A172 (cell line): ENCODE measurements at regions not wholly inside any gene's neighbourhood (a gene's known extent, or its start where the extent isn't known, plus 50 kb on each side); places are given as distances from the start of the nearest gene placed in this dataset.
"Not testable (repeated sequence)": the region's sequence is repeated elsewhere in the genome, so short reads cannot be mapped to it uniquely, and the experiment has no call there.

Source experiments
- DNase-seq: peaks from one replicate; pipeline ENCODE4 v3.0.0-alpha.2; 2015; ENCODE audit warnings: low spot score

DNA sequence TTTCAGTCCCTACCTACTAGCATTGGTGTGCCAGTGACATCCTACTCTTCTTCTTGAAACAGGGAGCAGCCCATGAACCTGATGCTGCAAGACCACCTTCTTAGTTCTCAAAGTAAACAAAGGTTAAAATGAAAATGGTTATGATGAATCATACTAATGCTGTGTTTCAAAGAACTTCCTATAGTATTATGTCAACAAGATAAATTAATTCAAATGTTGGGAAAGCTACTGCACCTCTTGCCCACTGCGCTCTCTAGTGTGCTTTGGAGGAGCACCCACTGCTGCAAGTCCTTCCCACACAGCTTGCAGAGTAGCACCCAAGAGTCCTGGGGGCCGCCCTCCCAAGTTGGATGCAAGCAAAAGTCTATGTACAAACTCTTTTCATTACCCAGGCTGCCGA, 81.1 kb downstream of the CD200R1L start:
- no peak for DNase-seq

DNA sequence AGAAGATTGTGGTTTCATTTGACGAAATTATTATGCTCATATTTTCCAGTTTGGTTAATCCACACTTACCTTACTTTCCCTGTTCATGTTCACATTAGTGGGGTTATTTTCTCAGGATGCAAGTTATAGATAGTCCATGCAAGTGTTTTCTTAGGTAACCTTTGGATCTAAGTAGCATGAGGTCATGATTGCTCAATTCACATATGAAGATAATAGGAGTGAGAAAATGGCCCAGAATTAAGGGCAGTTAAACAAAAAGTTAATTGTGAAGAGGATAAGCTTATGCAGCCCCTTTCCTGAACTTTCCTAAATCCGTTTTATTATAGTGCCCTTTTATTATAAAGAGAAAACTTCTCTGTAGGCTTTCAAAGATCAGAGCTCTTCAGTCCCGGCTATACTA, 83.4 kb downstream of the CD200R1L start:
- DNase-seq, result no peak

GRCh38 chr3:112761062-112761638, 85.5 kb downstream of the CD200R1L start:
- DNase-seq, result no peak

DNA sequence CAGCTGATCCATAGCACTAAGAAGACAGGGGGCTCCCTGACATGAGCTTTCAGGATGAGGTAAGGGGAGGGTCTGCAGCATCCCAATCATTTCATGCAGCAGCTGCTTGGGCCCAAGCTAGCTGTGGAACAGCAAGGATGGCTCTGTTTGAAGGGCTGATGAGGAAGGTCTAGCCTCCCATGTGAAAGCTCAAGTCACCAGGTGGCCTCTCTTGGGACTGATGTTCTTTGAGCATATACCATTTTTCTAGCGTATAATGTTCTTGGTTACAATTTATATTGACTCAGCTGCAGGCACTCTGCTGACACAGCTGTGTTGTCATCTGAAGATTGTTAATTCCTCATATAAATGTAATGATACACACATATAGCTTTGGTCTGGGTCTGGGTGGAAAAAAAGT, 87.0 kb downstream of the CD200R1L start:
- no peak for DNase-seq

GRCh38 chr3:112759210-112759609, 87.5 kb downstream of the CD200R1L start:
- no peak for DNase-seq

GRCh38 chr3:112757197-112757596, 89.5 kb downstream of the CD200R1L start:
- no peak for DNase-seq

DNA sequence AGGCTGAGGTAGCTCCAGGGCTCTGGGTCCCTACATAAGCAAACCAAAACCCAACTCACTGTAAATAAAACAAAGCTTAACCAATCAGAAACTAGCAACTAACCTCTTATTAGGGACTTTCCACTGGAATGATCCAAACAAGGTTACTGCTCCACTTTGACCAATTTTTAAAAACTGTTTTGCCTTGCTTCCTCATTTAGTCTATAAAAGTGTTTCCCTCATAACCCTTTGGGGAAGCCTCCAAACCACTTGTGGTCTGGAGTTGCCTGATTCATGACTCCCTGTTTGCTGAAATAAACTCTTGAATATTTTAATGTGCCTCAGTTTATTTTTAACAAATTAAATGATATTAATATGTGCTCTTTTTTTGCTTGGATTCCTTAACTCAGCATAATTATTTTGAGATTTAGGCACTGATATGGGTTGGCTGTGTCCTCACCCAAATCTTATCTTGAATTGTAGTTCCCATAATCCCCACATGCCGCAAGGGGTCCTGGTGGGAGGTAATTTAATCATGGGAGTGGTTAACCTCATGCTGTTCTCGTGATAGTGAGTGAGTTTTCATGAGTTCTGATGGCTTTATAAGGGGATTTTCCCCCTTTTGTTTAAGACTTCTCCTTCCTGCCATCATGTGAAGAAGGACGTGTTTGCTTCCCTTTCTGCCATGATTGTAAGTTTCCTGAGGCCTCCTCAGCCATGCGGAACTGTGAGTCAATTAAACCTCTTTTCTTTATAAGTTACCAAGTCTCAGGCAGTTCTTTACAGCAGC, 90.6 kb downstream of the CD200R1L start:
- no peak for DNase-seq

- not testable (repeated sequence) for DNase-seq
Observed at GRCh38 chr3:112755046-112755445, 91.6 kb downstream of the CD200R1L start.

- DNase-seq, result peak; percentile 49
Observed at GRCh38 chr3:112751564-112752512, 94.8 kb downstream of the CD200R1L start.

GRCh38 chr3:112751061-112751460, 95.6 kb downstream of the CD200R1L start:
- no peak for DNase-seq

DNA sequence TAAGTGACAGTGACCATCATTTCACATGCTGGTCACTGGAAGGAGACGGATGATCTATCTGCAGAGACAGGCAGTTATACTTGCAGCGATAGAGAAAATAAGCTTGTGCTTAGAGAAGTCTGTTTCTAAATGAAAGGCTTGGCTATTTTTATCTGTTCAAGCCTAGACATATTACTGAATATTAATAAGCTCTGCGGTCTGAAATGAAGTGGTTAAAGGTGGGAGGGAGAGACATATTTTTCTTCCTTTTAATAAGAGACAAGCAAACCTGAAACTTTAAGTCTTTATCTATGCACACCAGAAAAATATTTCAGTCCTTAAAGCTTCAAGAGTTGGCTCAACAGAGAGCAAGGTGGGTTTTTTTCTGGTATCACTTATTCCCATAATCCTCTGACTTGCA, 99.0 kb downstream of the CD200R1L start:
- no peak for DNase-seq

DNA sequence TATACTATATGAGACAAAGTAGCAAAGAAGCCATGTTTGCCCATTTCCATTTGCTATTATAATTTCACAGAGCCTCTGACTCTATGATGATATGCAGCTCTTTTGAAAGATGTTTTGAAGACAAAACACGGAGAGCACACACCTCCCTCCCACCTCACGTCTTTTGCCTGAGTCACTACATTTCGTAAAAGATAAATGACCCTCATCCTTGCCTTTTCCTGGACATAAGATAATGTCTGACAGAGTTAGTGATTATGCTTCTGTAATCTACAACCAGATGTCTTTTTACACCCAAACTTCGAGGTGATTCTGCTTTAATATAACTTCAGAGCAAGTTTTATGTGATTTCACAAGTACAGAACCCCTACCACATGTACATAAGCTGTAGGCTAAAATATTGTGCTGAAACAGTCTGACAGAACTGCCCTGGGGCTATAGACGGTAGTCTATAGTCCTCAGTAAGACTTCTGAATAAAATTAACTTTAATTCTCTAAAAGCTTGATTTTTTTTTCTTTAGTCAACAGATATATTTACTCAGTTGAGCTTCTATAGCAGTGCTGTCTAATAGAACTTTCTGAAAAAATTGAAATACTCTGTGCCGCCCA, 99.9 kb downstream of the CD200R1L start:
- peak; percentile 38 for DNase-seq

DNA sequence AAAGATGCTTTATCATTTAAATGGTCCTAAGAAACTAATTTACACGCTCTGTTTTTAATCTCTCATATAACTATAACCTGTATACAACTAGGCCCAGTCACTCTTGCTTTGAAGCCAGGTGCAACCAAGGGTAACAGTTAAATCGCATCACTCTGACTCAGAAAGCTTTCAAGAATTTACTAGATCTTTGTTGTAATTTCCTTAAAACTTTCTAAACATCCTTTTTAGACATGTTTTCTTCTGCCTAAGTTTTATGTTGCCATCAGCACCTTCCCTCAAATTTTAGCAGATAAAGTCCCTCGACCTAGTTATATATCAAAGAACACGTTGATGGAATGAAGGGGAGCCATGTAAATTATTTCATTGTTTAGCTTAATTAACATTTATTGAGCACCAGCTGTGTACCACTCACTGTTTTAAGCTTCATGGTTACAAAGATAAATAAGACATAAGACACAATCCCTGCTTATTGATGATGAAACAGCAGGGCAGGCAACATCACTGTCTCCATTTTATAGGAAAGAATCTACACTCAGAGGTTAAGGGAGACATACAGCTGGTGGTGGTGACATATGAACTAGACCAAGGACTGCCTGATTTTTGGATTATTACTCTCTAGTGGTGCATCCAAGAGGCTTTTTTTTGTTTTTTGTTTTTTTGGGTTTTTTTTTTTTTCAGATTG, 101.0 kb downstream of the CD200R1L start:
- DNase-seq, result no peak

GRCh38 chr3:112744825-112745566, 101.7 kb downstream of the CD200R1L start:
- no peak for DNase-seq

GRCh38 chr3:112744106-112744505, 102.6 kb downstream of the CD200R1L start:
- no peak for DNase-seq

DNA sequence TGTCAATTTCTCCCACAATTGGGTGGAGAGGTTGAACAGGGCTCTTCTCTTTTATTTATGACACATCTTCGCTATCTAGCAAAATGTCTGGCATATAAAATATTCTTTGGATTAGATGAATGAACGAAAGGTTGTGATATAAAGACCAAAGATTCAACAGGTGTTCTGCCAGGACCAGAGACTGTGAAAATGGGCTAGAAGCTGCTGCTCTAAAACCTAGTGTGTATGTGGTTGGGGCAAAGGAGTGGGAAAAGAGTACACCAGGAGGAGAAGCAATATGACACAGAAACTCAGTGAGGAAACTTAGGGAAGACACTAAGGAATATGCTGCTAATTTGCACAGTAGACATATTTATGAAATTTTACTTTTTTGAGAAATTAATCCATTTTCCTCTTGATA, 102.0 kb upstream of the CCDC80 start:
- DNase-seq, result no peak

- DNase-seq, result no peak
Observed at GRCh38 chr3:112741983-112742382, 101.0 kb upstream of the CCDC80 start.

DNA sequence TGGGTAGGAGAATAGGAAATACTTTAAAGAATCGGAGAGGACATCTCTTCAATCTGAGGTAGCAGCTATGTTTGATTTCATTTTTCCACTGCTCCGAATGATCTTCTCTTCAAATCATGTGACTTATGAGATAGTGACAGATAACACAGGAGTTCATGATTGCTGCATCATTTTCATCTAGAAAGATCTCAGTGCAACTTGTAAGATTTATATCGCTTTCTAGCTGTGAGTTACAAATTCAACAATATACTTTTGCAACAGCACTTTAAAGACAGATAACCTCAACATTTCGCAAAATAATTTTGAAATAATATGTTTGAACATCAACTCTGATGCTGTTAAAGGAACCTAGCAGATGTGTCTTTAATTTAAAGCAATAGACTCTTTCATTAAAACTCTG, 99.9 kb upstream of the CCDC80 start:
- DNase-seq, result no peak

DNA sequence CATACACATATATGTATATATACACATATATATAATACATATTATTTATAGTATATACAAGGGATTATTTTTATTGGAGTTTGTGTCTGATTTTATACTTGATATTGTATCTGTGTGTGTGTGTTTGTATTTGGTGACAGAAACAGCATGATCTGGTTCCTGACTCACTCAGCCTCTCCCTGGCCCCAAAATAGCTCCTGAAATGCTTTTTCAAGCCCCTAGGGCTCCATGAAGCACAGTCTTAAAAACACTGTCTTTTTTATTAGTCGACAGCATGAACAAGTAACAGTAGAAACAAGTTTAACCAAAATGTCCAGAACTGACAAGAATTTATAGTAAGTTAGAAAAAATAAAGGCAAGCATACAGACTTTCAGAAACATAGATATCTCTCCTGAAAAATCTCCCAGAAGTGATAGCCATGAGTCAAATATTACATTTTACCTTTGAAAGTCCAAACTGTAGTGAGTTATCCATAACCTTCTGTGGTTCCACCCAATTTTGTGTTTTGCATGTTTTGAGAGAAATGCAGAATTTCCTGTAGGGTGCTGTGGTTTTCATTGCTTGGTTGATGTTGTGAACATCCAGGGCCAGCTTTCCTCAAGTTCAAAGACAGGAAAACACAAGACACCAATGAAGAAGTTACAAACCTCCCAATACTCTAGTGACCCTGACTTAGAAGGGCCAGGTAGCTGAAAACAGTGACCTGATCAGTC, 98.5 kb upstream of the CCDC80 start:
- no peak for DNase-seq

- DNase-seq, result no peak
Observed at GRCh38 chr3:112738366-112738765, 97.4 kb upstream of the CCDC80 start.
